ENCODE measurements at regions not wholly inside any gene's neighbourhood (a gene's known extent, or its start where the extent isn't known, plus 50 kb on each side); places are given as distances from the start of the nearest gene placed in this dataset.

GRCh38 chr2:5921081-5921642 lies 229.0 kb downstream of the SOX11 start:
- DNase-seq, result no peak

GRCh38 chr2:5923957-5924945 lies 232.1 kb downstream of the SOX11 start:
- no peak for DNase-seq

- no peak for DNase-seq
These were observed 233.4 kb downstream of the SOX11 start for GRCh38 chr2:5925604-5926003.

GRCh38 chr2:5926871-5927512 lies 234.8 kb downstream of the SOX11 start:
- no peak for DNase-seq

GRCh38 chr2:5932556-5933469 lies 240.6 kb downstream of the SOX11 start:
- no peak for DNase-seq

- no peak for DNase-seq
These were observed 241.5 kb downstream of the SOX11 start for GRCh38 chr2:5933669-5934068.

- DNase-seq, result no peak
These were observed 245.1 kb downstream of the SOX11 start for GRCh38 chr2:5937321-5937720.

GRCh38 chr2:5937851-5938565 lies 245.8 kb downstream of the SOX11 start:
- DNase-seq, result no peak

- no peak for DNase-seq
These were observed 246.3 kb downstream of the SOX11 start for GRCh38 chr2:5938566-5938896.

GRCh38 chr2:5939553-5939952 lies 247.4 kb downstream of the SOX11 start:
- DNase-seq, result no peak

GRCh38 chr2:5940596-5941535 lies 248.7 kb downstream of the SOX11 start:
- DNase-seq, result no peak

GRCh38 chr2:5942204-5942603 lies 250.0 kb downstream of the SOX11 start:
- DNase-seq, result no peak

GRCh38 chr2:5945742-5946141 lies 253.6 kb downstream of the SOX11 start:
- DNase-seq, result no peak

GRCh38 chr2:5946225-5947115 lies 254.3 kb downstream of the SOX11 start:
- DNase-seq, result no peak

- DNase-seq, result no peak
These were observed 258.6 kb downstream of the SOX11 start for GRCh38 chr2:5950736-5951135.

GRCh38 chr2:5951471-5951870 lies 259.3 kb downstream of the SOX11 start:
- no peak for DNase-seq

- DNase-seq, result no peak
These were observed 261.3 kb downstream of the SOX11 start for GRCh38 chr2:5953525-5953924.

GRCh38 chr2:5954509-5954908 lies 262.3 kb downstream of the SOX11 start:
- no peak for DNase-seq

GRCh38 chr2:5955921-5956320 lies 263.7 kb downstream of the SOX11 start:
- DNase-seq, result no peak

Data from NCI-H524 treated with DMSO at 0.1 percent for 48 hours (cell line).